HEK293 (cell line): ENCODE measurements at regions not wholly inside any gene's neighbourhood (a gene's known extent, or its start where the extent isn't known, plus 50 kb on each side); places are given as distances from the start of the nearest gene placed in this dataset.

Experiments
- CTCF ChIA-PET: fragments of 350-600 bp; formaldehyde crosslinking; extraction: SDS; loops from one replicate; lab custom pipeline; 2021; ENCODE audit warnings: antibody characterized with exemption; lab: Yijun Ruan, JAX
- POLR2A ChIA-PET: fragments of 300-600 bp; formaldehyde crosslinking; extraction: SDS; loops from one replicate; lab custom pipeline; 2020; ENCODE audit warnings: antibody characterized with exemption, inconsistent platforms; lab: Yijun Ruan, JAX
- H3K27ac ChIP-seq: fragments of 200-500 bp; sonication (Bioruptor generic); 2 replicates; pipeline ENCODE4 v1.5.1; 2014; ENCODE audit warnings: low read depth, low read length, control low read depth, inconsistent platforms; ENCODE audit errors: extremely low read depth
- H3K36me3 ChIP-seq, 2 experiments: fragments of 200-500 bp in 1 of 2; sonication (Bioruptor generic) in 1 of 2; 1 replicate in 1 of 2; 2 replicates in 1 of 2; pipeline ENCODE4 v1.5.1; 2014 to 2017; ENCODE audit warnings: inconsistent platforms in 2 of 2, low read length in 2 of 2; ENCODE audit not compliant: control insufficient read depth in 2 of 2, insufficient read depth in 1 of 2
- H3K4me1 ChIP-seq: fragments of 200-500 bp; sonication (Bioruptor generic); 2 replicates; pipeline ENCODE4 v1.5.1; 2014; ENCODE audit warnings: mild to moderate bottlenecking, low read length, inconsistent platforms; ENCODE audit not compliant: control insufficient read depth, insufficient read depth
- H3K4me3 ChIP-seq: 2 replicates; pipeline ENCODE4 v1.5.1; 2011; ENCODE audit warnings: low read depth, mild to moderate bottlenecking, control low read depth, low read length, moderate library complexity
- H3K9me3 ChIP-seq: fragments of 200-500 bp; sonication (Bioruptor generic); 2 replicates; pipeline ENCODE4 v1.5.1; 2014; ENCODE audit warnings: low read depth, low read length, inconsistent platforms; ENCODE audit not compliant: control insufficient read depth, insufficient read depth
- HOXD13 ChIP-seq: sonication (generic); formaldehyde crosslinking; IDR thresholded peaks from 2 replicates; pipeline ENCODE4 v1.8.0; 2022; ENCODE audit warnings: missing genetic modification reagents, borderline replicate concordance
- KLF10 ChIP-seq: fragments of 450-650 bp; IDR thresholded peaks from 2 replicates; pipeline ENCODE4 v1.5.1; 2018; ENCODE audit warnings: missing biosample characterization, mild to moderate bottlenecking, missing genetic modification characterization
- RBAK ChIP-seq: fragments of 450-650 bp; formaldehyde crosslinking; IDR thresholded peaks from 2 replicates; pipeline ENCODE4 v1.5.1; 2016; ENCODE audit warnings: missing biosample characterization, missing genetic modification characterization
- REPIN1 ChIP-seq: fragments of 450-650 bp; formaldehyde crosslinking; IDR thresholded peaks from 2 replicates; pipeline ENCODE4 v1.5.1; 2017; ENCODE audit warnings: missing biosample characterization, missing genetic modification characterization, low read depth
- SCRT2 ChIP-seq: fragments of 450-650 bp; formaldehyde crosslinking; IDR thresholded peaks from 2 replicates; pipeline ENCODE4 v1.5.1; 2016; ENCODE audit warnings: missing biosample characterization, missing genetic modification characterization
- SETDB1 ChIP-seq: IDR thresholded peaks from one replicate; pipeline ENCODE4 v1.6.1; 2017; ENCODE audit warnings: mild to moderate bottlenecking, low read length, moderate library complexity, mixed read lengths; ENCODE audit not compliant: insufficient read length
- ZBTB7A ChIP-seq: fragments of 450-650 bp; formaldehyde crosslinking; IDR thresholded peaks from 2 replicates; pipeline ENCODE4 v1.5.1; 2016; ENCODE audit warnings: low read depth, missing biosample characterization, missing genetic modification characterization
- ZNF146 ChIP-seq: fragments of 450-650 bp; formaldehyde crosslinking; IDR thresholded peaks from 2 replicates; pipeline ENCODE4 v1.5.1; 2016; ENCODE audit warnings: missing biosample characterization, missing genetic modification characterization
- ZNF169 ChIP-seq: fragments of 450-650 bp; formaldehyde crosslinking; IDR thresholded peaks from 2 replicates; pipeline ENCODE4 v1.5.1; 2016; ENCODE audit warnings: missing biosample characterization, missing genetic modification characterization
- ZNF23 ChIP-seq: fragments of 450-650 bp; formaldehyde crosslinking; IDR thresholded peaks from 2 replicates; pipeline ENCODE4 v1.5.1; 2016; ENCODE audit warnings: missing biosample characterization, missing genetic modification characterization, borderline replicate concordance
- ZNF302 ChIP-seq: fragments of 450-650 bp; formaldehyde crosslinking; IDR thresholded peaks from 2 replicates; pipeline ENCODE4 v1.5.1; 2016; ENCODE audit warnings: missing biosample characterization, missing genetic modification characterization, low read depth
- ZNF423 ChIP-seq: fragments of 450-650 bp; formaldehyde crosslinking; IDR thresholded peaks from 2 replicates; pipeline ENCODE4 v1.5.1; 2016; ENCODE audit warnings: missing biosample characterization, missing genetic modification characterization
- ZNF473 ChIP-seq: fragments of 450-650 bp; formaldehyde crosslinking; IDR thresholded peaks from 2 replicates; pipeline ENCODE4 v1.5.1; 2017; ENCODE audit warnings: missing biosample characterization, missing genetic modification characterization
- ZNF600 ChIP-seq: fragments of 450-650 bp; formaldehyde crosslinking; IDR thresholded peaks from 2 replicates; pipeline ENCODE4 v1.5.1; 2016; ENCODE audit warnings: missing biosample characterization, missing genetic modification characterization
- ZSCAN23 ChIP-seq: fragments of 450-650 bp; formaldehyde crosslinking; IDR thresholded peaks from 2 replicates; pipeline ENCODE4 v1.5.1; 2016; ENCODE audit warnings: missing biosample characterization, missing genetic modification characterization
- TF ChIP-seq, protein P1 (sequence below): sonication (generic); formaldehyde crosslinking; IDR thresholded peaks from 2 replicates; pipeline ENCODE4 v1.8.1; 2022; ENCODE audit warnings: mild to moderate bottlenecking, moderate library complexity, missing genetic modification reagents
- TF ChIP-seq, protein P2 (sequence below): fragments of 450-650 bp; formaldehyde crosslinking; IDR thresholded peaks from 2 replicates; pipeline ENCODE4 v1.5.1; 2016; ENCODE audit warnings: missing biosample characterization, missing genetic modification characterization, low read depth
- TF ChIP-seq, protein P3 (sequence below): fragments of 450-650 bp; formaldehyde crosslinking; optimal IDR thresholded peaks from 2 replicates; pipeline ENCODE3; 2016; ENCODE audit warnings: missing biosample characterization, mild to moderate bottlenecking, missing genetic modification characterization
- TF ChIP-seq, protein P4 (sequence below): fragments of 450-650 bp; formaldehyde crosslinking; IDR thresholded peaks from 2 replicates; pipeline ENCODE4 v1.5.1; 2016; ENCODE audit warnings: missing biosample characterization, missing genetic modification characterization

DNA sequence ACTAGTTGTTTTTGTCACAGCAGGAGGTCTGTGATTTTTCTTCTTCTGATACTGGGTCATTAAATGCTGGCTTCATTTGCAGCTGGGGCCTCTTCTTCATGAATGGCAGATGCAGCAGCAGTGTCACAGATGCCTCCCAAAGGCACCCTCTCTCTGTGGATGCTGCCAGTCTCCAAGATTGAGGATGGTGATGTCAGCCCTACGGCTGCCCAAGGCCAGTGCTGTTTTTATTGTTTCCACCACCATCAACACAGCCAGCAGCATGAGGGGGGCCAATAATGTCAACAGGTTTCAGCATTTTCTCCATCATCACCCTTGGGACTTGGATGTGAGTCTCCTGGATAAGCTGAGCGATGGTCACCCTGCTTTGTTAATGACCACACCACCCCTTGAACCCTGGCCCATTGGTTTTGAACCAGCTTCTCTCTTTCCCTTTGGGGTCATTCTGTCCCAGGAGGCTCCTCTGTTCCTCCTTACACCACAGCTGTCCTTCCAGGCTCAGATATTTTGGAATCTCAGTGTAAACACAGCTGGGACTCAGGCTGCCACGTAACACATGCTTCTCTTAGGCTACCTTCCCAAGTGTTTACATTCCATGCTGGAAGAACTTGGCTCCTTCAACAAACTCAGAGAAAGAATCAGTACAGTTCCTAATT is 151.7 kb upstream of the DDHD1 start:
- Histone ChIP-seq H3K4me1 (no peaks in the 10 kb centered on the region), H3K4me3 (no peak overlapping the region), H3K36me3 (no peaks in the 10 kb centered on the region), H3K27ac (no peak overlapping the region), H3K9me3 (no peaks in the 10 kb centered on the region)
- ChIA-PET CTCF (interaction anchor here (0.5 to 3.7 kb wide), 8 partner anchors 8 to 756 kb away, joined by 3 to 40 read pairs (median 4); no protein-coding TSS in a partner anchor), POLR2A (no interaction called here)
- TF ChIP-seq ZNF423 (no peak), KLF10 (tag by site-specific recombination) (no peak), SCRT2 (tag by site-specific recombination) (0 out of 2 replicates have a peak, but pooled peaks have one; percentile 17), REPIN1 (no peak), ZBTB7A (tag by site-specific recombination) (no peak)

DNA sequence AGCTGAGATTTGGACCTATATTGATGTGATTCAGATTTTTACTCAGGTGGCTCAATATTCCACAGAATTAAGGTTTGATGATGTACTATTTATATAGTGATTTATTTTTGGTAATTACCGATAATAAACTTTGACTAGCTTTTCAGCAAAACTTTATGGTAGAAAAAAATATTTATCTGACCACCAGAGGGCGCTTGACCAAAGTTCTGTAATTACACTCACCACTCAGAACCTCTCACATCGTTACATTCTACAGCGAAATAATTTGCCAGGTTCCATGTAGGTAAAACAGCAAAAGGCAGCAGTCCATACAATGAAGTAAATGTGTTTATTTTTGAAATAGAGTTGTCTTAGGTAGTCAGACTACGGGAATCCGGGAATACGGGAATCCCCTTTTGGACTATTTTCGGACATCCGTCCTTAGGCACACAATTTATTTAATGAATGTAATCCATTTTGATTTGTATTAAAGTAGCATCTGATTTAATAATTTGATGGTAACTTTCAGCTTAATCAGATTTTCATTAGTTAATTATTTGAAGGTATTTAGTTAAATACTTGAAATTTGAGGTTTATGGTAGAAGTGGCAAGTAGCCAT is 143.0 kb upstream of the DDHD1 start:
- no peak for TF ChIP-seq ZNF302 (tag by site-specific recombination)
- no peak for TF ChIP-seq ZBTB7A (tag by site-specific recombination)
- TF ChIP-seq ZNF473 (tag by site-specific recombination), result no peak
- no peaks in the 10 kb centered on the region for H3K9me3 ChIP-seq
- H3K4me1 ChIP-seq, result no peaks in the 10 kb centered on the region
- H3K4me3 ChIP-seq, result no peak overlapping the region
- H3K27ac ChIP-seq, result no peak overlapping the region
- ChIA-PET POLR2A (no interaction called here), CTCF (interaction anchor here (0.6 to 4.4 kb wide), 26 partner anchors 10 to 1302 kb away, joined by 3 to 40 read pairs (median 4); no protein-coding TSS in a partner anchor)
- no peaks in the 10 kb centered on the region for H3K36me3 ChIP-seq

DNA sequence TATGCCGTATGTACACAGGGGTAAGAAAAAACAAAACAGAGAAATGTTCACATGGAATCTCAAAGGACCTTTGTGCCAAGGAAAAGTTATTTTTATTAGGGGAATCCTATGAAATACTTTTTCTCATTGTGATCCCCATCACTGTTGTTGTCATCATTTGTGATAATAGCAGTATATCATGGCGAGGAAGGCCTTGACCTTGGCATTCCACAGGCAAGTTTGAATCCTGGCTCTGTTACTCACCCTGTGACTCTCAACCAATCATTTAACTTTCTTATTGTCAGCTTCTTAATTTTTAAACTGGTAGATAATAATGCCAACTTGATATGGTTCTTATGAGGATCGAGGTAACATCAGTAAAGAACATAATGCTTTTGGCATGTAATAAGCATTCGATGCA is 142.2 kb upstream of the DDHD1 start:
- POLR2A ChIA-PET, result no interaction called here

DNA sequence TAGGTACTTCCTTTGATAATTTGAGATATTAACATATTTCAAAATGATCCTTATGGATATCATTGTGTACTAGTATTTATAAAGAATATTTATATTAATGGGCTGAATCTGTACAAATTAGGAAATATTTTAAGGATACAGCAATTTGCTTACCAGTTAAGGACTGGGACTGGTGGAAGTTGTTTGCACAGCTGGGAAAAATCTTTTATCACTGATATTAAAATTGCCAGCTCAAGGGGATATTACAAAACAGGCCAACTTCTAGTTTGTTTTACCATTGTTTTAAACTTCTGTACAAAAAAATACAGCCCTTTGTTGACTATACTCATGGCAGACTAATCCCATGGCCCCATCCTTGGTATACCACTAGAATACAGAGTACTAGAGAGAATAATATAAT is 133.2 kb upstream of the DDHD1 start:
- TF ChIP-seq SETDB1 (no peak), ZNF23 (tag by site-specific recombination) (no peak), ZSCAN23 (tag by site-specific recombination) (no peak), ZNF146 (tag by site-specific recombination) (no peak), RBAK (tag by site-specific recombination) (no peak), HOXD13 (CRISPR knock-in tag) (no peak), ZNF169 (no peak)
- TF ChIP-seq, protein P1, sequence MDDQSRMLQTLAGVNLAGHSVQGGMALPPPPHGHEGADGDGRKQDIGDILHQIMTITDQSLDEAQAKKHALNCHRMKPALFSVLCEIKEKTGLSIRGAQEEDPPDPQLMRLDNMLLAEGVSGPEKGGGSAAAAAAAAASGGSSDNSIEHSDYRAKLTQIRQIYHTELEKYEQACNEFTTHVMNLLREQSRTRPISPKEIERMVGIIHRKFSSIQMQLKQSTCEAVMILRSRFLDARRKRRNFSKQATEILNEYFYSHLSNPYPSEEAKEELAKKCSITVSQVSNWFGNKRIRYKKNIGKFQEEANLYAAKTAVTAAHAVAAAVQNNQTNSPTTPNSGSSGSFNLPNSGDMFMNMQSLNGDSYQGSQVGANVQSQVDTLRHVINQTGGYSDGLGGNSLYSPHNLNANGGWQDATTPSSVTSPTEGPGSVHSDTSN, result no peak
- TF ChIP-seq, protein P2, sequence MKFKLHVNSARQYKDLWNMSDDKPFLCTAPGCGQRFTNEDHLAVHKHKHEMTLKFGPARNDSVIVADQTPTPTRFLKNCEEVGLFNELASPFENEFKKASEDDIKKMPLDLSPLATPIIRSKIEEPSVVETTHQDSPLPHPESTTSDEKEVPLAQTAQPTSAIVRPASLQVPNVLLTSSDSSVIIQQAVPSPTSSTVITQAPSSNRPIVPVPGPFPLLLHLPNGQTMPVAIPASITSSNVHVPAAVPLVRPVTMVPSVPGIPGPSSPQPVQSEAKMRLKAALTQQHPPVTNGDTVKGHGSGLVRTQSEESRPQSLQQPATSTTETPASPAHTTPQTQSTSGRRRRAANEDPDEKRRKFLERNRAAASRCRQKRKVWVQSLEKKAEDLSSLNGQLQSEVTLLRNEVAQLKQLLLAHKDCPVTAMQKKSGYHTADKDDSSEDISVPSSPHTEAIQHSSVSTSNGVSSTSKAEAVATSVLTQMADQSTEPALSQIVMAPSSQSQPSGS (tag by site-specific recombination), result no peak
- TF ChIP-seq, protein P3, sequence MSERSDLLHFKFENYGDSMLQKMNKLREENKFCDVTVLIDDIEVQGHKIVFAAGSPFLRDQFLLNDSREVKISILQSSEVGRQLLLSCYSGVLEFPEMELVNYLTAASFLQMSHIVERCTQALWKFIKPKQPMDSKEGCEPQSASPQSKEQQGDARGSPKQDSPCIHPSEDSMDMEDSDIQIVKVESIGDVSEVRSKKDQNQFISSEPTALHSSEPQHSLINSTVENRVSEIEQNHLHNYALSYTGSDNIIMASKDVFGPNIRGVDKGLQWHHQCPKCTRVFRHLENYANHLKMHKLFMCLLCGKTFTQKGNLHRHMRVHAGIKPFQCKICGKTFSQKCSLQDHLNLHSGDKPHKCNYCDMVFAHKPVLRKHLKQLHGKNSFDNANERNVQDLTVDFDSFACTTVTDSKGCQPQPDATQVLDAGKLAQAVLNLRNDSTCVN (tag by site-specific recombination), result no peak
- no peaks in the 10 kb centered on the region for H3K4me1 ChIP-seq
- POLR2A ChIA-PET, result no interaction called here
- no peak overlapping the region for H3K27ac ChIP-seq
- H3K36me3 ChIP-seq, result no peaks in the 10 kb centered on the region
- no peaks in the 10 kb centered on the region for H3K9me3 ChIP-seq
- no peak overlapping the region for H3K4me3 ChIP-seq
- CTCF ChIA-PET, result interaction anchor here (5.5 kb wide), 1 partner anchor 9 kb away, joined by 22 read pairs; no protein-coding TSS in a partner anchor

More for the DNA sequence above, 142.2 kb upstream of the DDHD1 start:
- TF ChIP-seq ZNF23 (tag by site-specific recombination), result no peak
- no peak for TF ChIP-seq ZNF600 (tag by site-specific recombination)
- TF ChIP-seq, protein P4, sequence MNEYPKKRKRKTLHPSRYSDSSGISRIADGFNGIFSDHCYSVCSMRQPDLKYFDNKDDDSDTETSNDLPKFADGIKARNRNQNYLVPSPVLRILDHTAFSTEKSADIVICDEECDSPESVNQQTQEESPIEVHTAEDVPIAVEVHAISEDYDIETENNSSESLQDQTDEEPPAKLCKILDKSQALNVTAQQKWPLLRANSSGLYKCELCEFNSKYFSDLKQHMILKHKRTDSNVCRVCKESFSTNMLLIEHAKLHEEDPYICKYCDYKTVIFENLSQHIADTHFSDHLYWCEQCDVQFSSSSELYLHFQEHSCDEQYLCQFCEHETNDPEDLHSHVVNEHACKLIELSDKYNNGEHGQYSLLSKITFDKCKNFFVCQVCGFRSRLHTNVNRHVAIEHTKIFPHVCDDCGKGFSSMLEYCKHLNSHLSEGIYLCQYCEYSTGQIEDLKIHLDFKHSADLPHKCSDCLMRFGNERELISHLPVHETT (tag by site-specific recombination), result no peak
- no peaks in the 10 kb centered on the region for H3K4me1 ChIP-seq
- H3K36me3 ChIP-seq, result no peaks in the 10 kb centered on the region
- CTCF ChIA-PET, result interaction anchor here (0.6 to 4.4 kb wide), 28 partner anchors 10 to 1054 kb away, joined by 3 to 40 read pairs (median 4); no protein-coding TSS in a partner anchor
- no peak overlapping the region for H3K27ac ChIP-seq
- H3K4me3 ChIP-seq, result no peak overlapping the region
- H3K9me3 ChIP-seq, result no peaks in the 10 kb centered on the region
